ENCODE measurements at regions not wholly inside any gene's neighbourhood (a gene's known extent, or its start where the extent isn't known, plus 50 kb on each side); places are given as distances from the start of the nearest gene placed in this dataset.

DNA sequence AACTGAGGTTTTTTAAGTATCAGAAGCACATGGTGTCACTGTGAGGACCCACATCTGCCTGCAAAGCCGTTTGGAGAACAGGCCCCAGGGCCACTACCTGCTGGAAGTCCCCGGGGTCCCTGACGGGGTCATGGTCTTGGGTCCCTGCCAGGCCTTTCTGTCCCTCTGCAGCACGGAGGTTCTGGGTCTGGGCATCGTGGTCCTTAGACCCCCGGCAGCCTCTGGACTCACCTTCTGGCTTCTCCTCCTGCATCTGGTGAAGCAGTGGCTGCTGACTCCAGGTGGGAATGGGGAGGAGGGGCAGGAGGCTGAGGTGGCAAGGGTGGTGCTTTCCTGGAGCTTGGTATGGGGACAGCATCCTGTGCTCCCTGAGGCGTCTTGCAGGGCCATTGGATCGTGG is 198.6 kb downstream of the TEX29 start:
- TF ChIP-seq, protein P1, sequence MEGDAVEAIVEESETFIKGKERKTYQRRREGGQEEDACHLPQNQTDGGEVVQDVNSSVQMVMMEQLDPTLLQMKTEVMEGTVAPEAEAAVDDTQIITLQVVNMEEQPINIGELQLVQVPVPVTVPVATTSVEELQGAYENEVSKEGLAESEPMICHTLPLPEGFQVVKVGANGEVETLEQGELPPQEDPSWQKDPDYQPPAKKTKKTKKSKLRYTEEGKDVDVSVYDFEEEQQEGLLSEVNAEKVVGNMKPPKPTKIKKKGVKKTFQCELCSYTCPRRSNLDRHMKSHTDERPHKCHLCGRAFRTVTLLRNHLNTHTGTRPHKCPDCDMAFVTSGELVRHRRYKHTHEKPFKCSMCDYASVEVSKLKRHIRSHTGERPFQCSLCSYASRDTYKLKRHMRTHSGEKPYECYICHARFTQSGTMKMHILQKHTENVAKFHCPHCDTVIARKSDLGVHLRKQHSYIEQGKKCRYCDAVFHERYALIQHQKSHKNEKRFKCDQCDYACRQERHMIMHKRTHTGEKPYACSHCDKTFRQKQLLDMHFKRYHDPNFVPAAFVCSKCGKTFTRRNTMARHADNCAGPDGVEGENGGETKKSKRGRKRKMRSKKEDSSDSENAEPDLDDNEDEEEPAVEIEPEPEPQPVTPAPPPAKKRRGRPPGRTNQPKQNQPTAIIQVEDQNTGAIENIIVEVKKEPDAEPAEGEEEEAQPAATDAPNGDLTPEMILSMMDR (IDR thresholded peaks at IDR 0.05; ENCODE audit: insufficient read depth, low read length, poor library complexity, severe bottlenecking), result no peak
- no peak for TF ChIP-seq EZH2phosphoT487 (conservative IDR thresholded peaks at IDR 0.05; ENCODE audit: low read length)
